ENCODE measurements at regions not wholly inside any gene's neighbourhood (a gene's known extent, or its start where the extent isn't known, plus 50 kb on each side); places are given as distances from the start of the nearest gene placed in this dataset.

- TF ChIP-seq, protein P1, sequence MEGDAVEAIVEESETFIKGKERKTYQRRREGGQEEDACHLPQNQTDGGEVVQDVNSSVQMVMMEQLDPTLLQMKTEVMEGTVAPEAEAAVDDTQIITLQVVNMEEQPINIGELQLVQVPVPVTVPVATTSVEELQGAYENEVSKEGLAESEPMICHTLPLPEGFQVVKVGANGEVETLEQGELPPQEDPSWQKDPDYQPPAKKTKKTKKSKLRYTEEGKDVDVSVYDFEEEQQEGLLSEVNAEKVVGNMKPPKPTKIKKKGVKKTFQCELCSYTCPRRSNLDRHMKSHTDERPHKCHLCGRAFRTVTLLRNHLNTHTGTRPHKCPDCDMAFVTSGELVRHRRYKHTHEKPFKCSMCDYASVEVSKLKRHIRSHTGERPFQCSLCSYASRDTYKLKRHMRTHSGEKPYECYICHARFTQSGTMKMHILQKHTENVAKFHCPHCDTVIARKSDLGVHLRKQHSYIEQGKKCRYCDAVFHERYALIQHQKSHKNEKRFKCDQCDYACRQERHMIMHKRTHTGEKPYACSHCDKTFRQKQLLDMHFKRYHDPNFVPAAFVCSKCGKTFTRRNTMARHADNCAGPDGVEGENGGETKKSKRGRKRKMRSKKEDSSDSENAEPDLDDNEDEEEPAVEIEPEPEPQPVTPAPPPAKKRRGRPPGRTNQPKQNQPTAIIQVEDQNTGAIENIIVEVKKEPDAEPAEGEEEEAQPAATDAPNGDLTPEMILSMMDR (IDR thresholded peaks at IDR 0.05), result no peak
- no peak for TF ChIP-seq EZH2 (IDR thresholded peaks at IDR 0.05; ENCODE audit: borderline replicate concordance, insufficient read depth, low read depth, low read length, poor library complexity, severe bottlenecking)
Observed at GRCh38 chr14:96688629-96689028, 108.6 kb upstream of the VRK1 start.

Measured in B cell (primary cell).